HG02678 (cell line): ENCODE measurements at regions not wholly inside any gene's neighbourhood (a gene's known extent, or its start where the extent isn't known, plus 50 kb on each side); places are given as distances from the start of the nearest gene placed in this dataset.
"Not testable (repeated sequence)": the region's sequence is repeated elsewhere in the genome, so short reads cannot be mapped to it uniquely, and the experiment has no call there.

Experiments
- ATAC-seq: cut with Tn5 transposase; IDR thresholded peaks from one replicate; pipeline ENCODE4 v1.9.1; 2021; ENCODE audit warnings: mild to moderate bottlenecking, moderate library complexity; ENCODE audit not compliant: unreplicated experiment

DNA sequence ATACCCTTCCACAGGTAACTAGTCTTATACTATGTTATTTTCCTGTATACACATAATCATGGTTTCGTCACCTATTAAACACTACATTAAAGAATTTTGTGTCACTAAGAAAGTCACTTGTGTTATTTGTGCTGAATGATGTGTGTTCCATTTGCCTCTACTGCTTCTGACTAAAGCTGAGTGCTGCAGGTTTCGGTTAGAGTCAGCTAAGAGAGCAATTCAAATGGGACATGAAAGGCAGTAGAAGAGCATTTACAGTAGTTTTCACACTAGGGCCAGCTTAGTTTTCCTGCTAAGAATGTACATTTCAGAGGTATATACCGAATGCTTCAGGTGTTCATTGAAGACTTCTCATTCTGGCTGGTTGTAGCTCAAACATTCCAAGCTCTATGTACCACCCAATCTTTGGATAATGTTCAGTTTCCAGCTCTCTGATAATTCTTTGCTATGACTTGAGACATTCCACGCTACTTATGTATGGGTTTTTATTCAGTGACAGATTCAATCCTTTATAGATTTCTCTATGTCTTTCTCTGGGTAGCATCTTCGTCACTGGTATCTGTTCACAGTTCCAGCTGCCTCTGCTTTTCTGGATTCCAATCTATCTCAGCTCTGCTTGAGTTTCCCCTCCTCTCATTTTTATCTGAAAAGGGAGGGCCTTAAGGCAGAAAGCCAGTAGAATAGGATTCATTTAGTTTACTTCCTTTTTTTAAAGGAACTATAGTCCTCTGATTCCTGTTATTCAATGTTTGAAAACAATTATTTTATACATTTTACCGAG lies 164.4 kb downstream of the CXXC4 start:
- no peak for ATAC-seq

- not testable (repeated sequence) for ATAC-seq
These were observed 167.6 kb downstream of the CXXC4 start for GRCh38 chr4:104326991-104327694.

DNA sequence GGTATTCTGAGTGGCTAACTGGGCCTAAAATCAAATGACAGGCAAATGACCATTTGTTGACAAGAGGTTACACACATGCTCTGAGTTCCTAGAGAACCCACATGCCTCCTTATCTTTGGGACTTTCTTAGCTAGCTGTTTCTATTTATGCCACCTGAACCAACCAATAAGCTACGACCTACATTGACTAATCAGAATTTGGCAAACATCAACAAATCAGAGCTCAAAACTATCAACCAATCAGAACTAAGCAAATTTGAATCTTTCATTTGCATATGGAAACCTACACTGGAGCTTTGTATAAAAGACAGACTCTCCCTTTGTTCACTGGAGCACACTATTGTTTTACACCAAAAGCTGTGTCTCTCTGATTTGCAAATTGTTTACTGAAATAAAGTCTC lies 192.0 kb downstream of the CXXC4 start:
- ATAC-seq = no peak

GRCh38 chr4:104294811-104295210 lies 199.9 kb downstream of the CXXC4 start:
- ATAC-seq = no peak

- no peak for ATAC-seq
These were observed 207.8 kb downstream of the CXXC4 start for GRCh38 chr4:104286867-104287266.

- no peak for ATAC-seq
These were observed 211.4 kb downstream of the CXXC4 start for GRCh38 chr4:104283303-104283702.

DNA sequence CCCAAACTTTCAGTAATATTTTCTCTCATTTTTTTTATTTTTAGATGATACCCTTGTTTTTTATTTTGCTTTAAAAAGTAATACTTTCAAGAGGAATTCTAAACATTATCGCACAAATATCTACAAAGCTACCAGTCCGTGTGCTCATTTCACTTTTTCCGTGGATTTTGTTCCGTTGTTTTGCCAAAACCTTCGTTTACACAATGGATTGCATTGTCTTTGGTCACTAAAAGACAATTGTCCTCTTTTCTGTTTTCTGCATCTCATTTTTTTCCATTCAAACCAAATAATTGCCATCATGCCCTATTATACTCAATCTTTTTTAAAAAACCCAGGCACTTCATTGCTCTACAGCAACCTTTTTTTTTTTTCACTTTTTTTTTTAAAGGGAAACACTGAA lies 214.9 kb downstream of the CXXC4 start:
- no peak for ATAC-seq

GRCh38 chr4:104272966-104273365 lies 221.7 kb downstream of the CXXC4 start:
- ATAC-seq = no peak

- ATAC-seq = not testable (repeated sequence)
These were observed 225.1 kb downstream of the CXXC4 start for GRCh38 chr4:104269603-104270002.

DNA sequence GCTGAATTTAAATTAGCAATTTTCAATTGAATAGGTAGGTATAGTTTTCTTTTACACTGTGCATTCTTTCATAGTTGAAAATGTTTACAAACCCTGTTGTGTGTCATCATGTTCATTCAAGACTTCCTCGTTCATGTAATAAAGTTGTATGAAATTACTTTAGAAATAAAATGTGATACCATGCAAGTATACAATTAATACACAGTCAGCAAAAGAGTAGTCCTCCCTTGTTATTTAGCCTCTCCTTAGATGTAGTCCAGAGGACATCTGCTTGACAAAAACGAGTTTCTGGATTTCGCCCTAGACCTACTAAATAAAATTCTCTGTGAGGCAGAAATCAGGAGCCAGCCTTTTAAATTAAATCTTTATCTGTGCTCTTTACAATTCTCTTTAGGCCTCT lies 231.6 kb downstream of the CXXC4 start:
- no peak for ATAC-seq

GRCh38 chr4:104262678-104263077 lies 232.0 kb downstream of the CXXC4 start:
- ATAC-seq = no peak

GRCh38 chr4:104248726-104249125 lies 246.0 kb downstream of the CXXC4 start:
- ATAC-seq = no peak

DNA sequence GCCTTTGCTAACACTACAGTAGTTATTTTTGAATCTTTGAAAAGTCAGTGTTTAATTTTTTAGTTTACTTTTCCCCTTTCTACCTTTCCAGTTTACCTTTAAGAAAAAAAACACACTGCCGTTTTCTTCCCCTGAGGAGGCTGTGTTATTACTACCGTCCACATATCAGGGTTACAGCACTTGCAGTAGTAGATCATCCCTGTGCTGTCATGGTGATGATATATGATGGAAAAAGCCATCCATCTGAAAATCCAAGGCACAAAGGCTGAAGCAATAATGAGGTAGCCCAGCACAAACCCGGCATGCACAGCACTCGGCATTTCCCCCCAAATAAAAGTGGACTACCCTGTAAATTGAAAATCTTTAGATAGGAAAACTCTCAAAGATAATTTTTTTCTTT lies 258.7 kb downstream of the CXXC4 start:
- no peak for ATAC-seq

- ATAC-seq = no peak
These were observed 277.2 kb downstream of the CXXC4 start for GRCh38 chr4:104217526-104217925.

DNA sequence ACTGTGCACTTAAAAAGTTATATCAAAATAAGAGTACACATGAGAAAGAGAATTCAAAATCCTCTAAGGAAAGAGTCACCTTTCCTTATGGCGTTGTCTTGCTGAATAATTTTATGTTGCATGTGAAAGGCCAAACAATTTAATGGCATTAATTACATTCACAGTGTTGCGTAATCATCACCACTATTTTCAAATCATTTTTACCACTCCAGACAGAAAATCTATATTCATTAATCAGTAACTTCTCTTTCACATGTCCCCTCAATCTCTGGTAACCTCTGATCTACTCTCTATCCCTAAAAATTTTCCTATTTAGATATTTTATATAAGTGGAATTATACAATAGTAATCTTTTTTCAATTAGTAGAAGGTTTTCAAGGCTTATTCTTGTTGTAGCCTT lies 283.0 kb downstream of the CXXC4 start:
- ATAC-seq = no peak

GRCh38 chr4:104210420-104210819 lies 284.3 kb downstream of the CXXC4 start:
- ATAC-seq = no peak

GRCh38 chr4:104206784-104207183 lies 287.9 kb downstream of the CXXC4 start:
- no peak for ATAC-seq

DNA sequence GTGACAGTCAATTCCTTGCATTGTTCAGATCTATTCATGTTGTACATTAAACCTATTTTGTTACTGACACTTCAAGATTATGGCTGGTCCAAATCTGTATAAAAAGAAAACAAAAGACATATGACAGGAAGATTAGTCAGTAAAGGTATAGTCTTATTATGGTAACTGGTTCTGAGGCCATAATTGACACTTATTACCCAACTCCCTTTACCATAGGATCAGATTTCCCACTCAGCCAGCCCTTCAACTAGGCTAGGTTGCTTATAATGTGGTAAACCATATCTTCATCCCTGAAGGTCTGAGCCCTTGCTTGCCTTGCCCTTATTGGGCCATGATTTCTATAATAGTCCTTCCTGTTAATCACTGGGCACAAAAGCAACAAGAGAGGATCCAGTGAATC lies 289.6 kb downstream of the CXXC4 start:
- no peak for ATAC-seq

GRCh38 chr4:104188301-104188700 lies 306.4 kb downstream of the CXXC4 start:
- no peak for ATAC-seq

DNA sequence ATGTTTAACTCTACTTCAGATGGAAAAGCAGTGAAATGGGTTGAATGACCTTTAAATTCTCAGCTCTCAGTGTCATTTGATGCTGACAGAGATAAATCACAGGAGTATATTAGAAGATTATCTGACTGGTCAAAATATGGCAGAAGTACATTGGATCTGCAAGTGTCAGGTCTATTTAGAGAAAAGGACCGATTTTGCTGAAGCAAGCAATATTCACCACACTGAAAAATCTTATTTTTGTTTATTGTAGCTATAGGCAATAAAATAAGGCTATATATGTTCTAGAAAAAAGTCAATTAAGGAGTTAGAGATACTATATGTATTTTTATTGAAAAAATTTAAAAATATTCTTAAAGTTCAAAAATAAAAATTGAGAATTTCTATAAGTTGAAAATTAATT lies 325.3 kb downstream of the CXXC4 start:
- ATAC-seq = no peak

DNA sequence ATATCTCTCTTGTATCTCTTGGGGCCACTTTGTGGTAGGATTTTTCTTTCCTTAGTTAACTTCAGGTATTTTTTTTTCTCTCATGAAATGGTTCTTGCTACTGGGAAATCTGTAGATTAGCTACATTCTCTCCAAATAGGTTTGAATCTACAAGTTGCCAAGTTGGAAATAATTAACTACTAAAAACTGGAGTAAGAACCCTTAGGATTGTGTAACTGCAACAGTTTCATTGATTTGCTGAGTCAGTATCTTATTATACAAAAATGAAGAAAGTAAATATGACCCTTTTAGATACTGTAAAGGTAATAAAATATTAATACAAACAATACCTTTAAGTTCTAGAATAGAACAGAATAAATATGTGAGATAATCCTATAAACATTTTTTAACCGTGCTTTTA lies 327.9 kb downstream of the CXXC4 start:
- ATAC-seq = no peak

DNA sequence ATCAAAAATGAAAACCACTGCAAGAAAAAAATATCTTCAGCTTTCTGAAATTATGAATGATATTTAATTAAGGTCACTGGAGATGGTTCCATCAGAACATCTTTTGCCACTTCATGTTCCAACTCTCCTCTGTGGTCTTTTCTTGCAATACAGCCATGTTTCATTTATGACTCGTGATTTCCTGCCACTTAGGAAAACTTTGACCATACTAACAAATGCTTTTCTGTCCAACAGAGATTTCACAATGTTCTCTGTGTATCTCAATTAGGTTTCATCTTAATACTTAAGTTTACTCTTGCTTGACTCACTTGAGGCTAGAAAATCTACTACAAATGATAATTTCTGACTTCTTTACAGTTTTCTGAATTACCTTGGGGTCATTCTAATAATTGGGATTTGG lies 330.9 kb downstream of the CXXC4 start:
- no peak for ATAC-seq

- no peak for ATAC-seq
These were observed 348.6 kb downstream of the CXXC4 start for GRCh38 chr4:104146048-104146447.
